GM21526 (cell line): ENCODE measurements at regions not wholly inside any gene's neighbourhood (a gene's known extent, or its start where the extent isn't known, plus 50 kb on each side); places are given as distances from the start of the nearest gene placed in this dataset.
A peak's percentile ranks its signal among the peaks of the same experiment; 100 is the strongest.
"Not testable (repeated sequence)": the region's sequence is repeated elsewhere in the genome, so short reads cannot be mapped to it uniquely, and the experiment has no call there.

Experiments
- ATAC-seq: cut with Tn5 transposase; IDR thresholded peaks from one replicate; pipeline ENCODE4 v1.9.1; 2021; ENCODE audit warnings: moderate library complexity; ENCODE audit not compliant: unreplicated experiment, low FRiP score

GRCh38 chr4:132642016-132642817, 506.9 kb upstream of the PCDH10 start:
- ATAC-seq, result peak; percentile 68

DNA sequence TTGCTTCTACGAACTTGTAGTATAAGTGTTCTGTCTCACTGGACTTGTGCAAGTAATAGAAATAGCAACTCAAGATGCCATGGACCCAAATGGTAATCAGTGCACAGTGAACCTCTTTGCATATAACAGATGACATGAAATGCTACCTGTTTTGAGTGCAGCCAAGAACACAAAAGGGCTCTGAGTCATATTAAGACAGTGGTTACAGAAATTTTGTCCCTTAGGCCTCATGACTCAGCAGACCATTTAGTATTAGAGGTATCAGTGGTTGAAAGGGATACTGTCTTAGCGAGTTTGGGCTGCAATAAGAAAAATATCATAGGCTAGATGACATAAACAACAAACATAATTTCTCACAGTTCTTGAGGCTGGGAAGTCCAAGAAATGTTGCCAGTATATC, 502.9 kb upstream of the PCDH10 start:
- peak; percentile 77 for ATAC-seq

GRCh38 chr4:132651196-132651595, 497.9 kb upstream of the PCDH10 start:
- no peak for ATAC-seq

GRCh38 chr4:132660181-132660580, 488.9 kb upstream of the PCDH10 start:
- ATAC-seq, result no peak

- ATAC-seq, result no peak
Measured at GRCh38 chr4:132662456-132662855, 486.6 kb upstream of the PCDH10 start.

DNA sequence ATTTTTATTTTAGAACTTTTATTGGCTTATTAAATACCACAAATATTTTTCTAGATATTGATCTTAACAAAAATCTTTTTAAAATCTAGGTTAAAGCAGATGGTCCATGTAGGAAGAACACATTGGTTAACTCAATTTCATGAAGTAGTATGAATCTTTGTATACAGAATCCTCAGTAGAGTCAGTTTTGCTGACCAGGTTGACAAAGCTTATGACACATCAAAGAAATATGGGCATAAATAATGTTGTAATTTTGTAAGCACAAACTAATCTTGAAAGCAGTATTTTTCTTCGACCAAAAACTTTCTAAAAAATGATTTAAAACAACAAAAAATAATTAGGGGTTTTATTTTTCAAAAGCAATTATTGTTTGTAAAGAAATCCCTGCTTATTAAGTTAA, 479.3 kb upstream of the PCDH10 start:
- no peak for ATAC-seq

- no peak for ATAC-seq
Measured at GRCh38 chr4:132670557-132670956, 478.5 kb upstream of the PCDH10 start.

DNA sequence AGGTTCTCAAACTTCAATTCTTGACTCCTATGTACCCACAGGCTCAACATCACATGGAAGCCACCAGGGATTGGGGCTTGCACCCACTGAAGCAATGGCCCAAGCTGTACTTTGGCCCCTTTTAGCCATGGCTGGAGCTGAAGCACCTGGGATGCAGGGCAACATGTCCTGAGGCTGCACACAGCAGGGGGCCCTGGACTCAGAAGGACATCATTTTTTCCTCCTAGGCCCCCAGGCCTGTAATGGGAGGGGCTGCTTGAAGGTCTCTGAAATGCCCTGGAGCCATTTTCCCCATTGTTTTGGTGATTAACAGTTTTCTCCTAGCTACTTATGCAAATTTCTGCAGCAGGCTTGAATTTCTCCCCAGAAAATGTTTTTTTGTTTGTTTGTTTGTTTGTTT, 465.1 kb upstream of the PCDH10 start:
- no peak for ATAC-seq

- no peak for ATAC-seq
Measured at GRCh38 chr4:132691026-132691425, 458.1 kb upstream of the PCDH10 start.

GRCh38 chr4:132691668-132692067, 457.4 kb upstream of the PCDH10 start:
- no peak for ATAC-seq

DNA sequence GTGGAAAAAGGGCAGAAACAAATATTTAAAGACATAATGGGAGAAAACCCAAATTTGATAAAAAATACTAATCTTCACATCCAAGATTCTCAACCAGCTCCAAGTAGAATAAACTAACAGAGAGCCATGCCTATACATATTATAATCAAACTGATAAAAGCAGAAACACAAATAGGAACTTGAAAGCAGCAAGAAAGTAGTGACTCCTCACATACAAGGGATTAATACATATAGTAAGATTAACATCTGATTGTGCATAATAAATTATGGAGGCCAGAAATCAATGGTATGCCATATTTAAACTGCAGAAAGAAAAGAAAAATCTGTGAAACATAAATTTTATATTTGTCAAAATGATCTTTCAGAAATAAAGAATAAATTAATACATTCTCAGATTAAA, 454.3 kb upstream of the PCDH10 start:
- ATAC-seq, result no peak

GRCh38 chr4:132697505-132697904, 451.6 kb upstream of the PCDH10 start:
- ATAC-seq, result not testable (repeated sequence)

- ATAC-seq, result no peak
Measured at GRCh38 chr4:132707955-132708354, 441.1 kb upstream of the PCDH10 start.

GRCh38 chr4:132709056-132709455, 440.0 kb upstream of the PCDH10 start:
- no peak for ATAC-seq

- no peak for ATAC-seq
Measured at GRCh38 chr4:132710971-132711370, 438.1 kb upstream of the PCDH10 start.

DNA sequence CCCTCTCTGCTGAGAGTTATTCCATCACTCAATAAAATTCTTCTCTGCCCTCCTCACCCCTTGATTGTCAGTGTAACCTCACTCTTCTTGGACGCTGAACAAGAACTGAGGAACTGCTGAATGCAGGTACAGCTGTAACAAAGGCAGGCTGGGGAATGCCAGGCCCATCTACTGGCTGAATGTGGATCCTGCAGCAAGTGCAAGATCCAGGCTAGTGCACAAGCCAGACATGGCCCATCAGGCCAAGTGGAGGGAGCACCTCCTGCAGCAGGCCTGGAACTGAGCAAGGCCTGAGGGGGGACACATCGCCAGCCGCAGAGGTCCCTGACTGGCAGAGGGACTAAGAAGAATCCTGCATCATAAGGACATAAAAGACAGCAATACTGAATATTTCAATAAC, 411.8 kb upstream of the PCDH10 start:
- no peak for ATAC-seq

GRCh38 chr4:132759199-132759780, 389.8 kb upstream of the PCDH10 start:
- ATAC-seq, result no peak

DNA sequence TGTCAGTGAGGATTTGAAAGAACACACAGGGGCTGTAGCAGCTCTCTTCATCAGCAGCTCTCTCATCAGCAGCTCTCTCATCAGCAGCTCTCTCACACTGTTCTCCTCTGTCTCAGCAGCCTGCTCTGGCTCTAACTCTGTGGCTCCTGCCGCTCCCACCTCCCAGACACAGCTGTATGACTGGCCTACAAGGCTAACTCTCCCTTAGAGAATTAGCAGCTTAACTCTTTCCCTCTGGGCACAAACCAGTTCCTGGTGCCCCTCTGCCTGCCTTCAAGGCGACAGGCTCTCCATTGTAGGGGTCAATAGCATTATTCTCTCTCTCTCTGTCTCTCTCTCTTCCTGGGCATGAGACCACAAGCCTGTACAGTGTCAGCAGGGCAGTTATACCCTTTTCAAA, 385.6 kb upstream of the PCDH10 start:
- no peak for ATAC-seq

DNA sequence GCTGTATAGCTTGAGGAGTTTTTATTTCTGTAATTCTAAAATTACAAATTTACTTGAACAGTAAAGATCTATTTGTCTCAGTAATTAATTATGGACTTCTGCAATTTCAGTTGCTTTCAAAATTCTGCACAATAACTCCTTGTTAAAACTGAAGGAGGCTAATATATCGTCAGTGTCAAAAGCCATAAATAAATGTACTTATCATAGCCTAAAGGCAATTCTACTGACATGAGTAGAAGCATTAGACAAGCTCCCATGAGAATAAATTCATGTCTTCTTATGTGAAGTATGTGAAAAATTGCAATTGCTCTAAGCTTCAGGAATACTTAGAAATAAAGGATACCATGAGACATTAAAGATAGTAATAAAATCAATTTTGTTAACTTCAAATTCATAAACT, 381.2 kb upstream of the PCDH10 start:
- ATAC-seq, result no peak

DNA sequence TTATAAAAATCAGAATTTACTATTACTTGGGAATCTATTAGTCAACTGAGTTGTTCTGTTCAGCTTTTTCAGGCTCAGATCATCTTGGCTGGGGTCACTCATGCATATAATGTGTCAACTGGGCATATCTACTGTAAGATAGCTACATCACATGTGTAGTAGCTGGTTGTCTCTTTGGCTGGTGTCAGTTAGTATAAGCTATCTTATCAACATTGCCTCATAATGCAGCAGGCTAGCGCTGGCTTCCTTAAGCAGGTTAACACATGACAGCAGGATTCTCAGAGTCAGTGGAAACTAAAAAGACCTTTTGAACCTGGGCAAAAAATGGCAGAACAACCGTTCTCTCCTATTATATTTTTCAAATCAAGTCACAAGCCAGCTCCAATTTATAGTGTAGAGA, 378.3 kb upstream of the PCDH10 start:
- ATAC-seq, result no peak

GRCh38 chr4:132792310-132792709, 356.8 kb upstream of the PCDH10 start:
- ATAC-seq, result no peak

GRCh38 chr4:132797856-132798255, 351.2 kb upstream of the PCDH10 start:
- no peak for ATAC-seq
